HEK293T (cell line): ENCODE measurements at regions not wholly inside any gene's neighbourhood (a gene's known extent, or its start where the extent isn't known, plus 50 kb on each side); places are given as distances from the start of the nearest gene placed in this dataset.

Source experiments
- SUZ12 ChIP-seq: fragments of 450-650 bp; IDR thresholded peaks from 2 replicates; pipeline ENCODE4 v1.6.1; 2016; ENCODE audit warnings: mild to moderate bottlenecking
- TARDBP ChIP-seq: fragments of 450-650 bp; IDR thresholded peaks from 2 replicates; pipeline ENCODE4 v1.6.1; 2016

DNA sequence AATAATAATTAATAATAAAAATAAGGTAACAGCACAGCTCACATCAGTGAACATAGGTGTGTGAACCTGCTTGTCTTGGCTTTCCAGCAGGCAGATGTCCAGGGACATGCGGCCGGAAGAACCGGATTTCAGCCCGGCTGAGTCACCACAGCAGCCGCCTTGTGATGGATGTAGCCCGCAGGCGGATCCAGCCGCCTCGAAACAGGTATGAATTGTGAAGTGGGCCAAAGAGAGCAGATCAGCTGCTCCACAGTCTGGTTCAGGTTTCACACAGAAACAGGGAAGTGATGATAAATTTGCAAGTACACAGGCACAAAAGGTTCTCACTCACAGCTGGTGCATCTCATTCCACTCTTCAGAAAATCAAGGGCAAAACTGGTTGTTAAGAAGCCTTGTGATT, 55.1 kb downstream of the ID4 start:
- no peak for TF ChIP-seq TARDBP
- TF ChIP-seq SUZ12 = no peak
